ENCODE measurements at regions not wholly inside any gene's neighbourhood (a gene's known extent, or its start where the extent isn't known, plus 50 kb on each side); places are given as distances from the start of the nearest gene placed in this dataset.

GRCh38 chr3:63037116-63037515 is 161.9 kb upstream of the CADPS start:
- DNase-seq = no peak
- intact Hi-C loops (cut with DNase I) = no loop called here

GRCh38 chr3:63042833-63043232 is 167.6 kb upstream of the CADPS start:
- DNase-seq = no peak
- intact Hi-C loops (cut with DNase I) = no loop called here

- DNase-seq = peak in 2 of 10 donors; percentile 9 to 27
- intact Hi-C loops (cut with DNase I) = no loop called here
Observed at GRCh38 chr3:63043631-63044030, 168.4 kb upstream of the CADPS start.

GRCh38 chr3:63046152-63046551 is 170.9 kb upstream of the CADPS start:
- intact Hi-C loops (cut with DNase I) = no loop called here
- DNase-seq = no peak

DNA sequence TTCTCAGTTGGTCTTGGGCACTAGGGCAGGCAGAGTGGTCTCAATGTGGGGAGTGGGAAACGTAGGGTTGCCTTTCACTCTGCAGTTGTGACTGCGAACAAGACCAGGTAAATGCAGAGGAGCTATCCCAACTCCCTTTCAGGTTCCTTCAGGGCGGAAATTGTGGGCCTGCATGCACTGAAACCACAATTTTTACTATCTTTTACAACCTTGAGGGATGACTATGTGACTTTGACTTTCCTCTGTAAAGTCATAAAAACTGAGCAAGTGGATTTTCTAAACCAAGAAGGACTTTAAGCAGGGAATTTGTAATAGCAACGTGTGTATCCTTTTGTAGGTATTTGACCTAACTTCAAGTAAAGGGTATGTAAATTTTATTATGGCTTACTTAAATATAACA is 171.4 kb upstream of the CADPS start:
- intact Hi-C loops (cut with DNase I) = no loop called here
- DNase-seq = no peak

DNA sequence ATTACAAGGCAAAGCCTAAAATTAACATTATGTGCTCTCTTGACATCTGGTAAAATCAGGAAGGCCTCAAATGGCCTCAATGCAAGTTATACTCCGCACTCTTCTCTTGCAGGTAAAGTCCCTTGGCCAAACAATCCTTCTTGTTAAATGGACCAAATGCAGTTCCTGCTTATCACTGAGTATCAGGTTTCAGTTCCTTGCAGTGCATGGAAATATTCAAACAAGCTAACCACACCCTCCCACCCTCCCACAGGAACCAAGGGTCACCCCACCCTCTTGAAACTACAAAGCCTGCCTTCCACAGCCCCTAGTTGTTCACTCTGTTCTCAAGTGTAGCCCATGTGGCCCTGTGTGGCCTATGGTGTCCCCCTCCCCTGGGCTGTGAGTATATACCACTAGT is 171.9 kb upstream of the CADPS start:
- DNase-seq = no peak
- intact Hi-C loops (cut with DNase I) = no loop called here

DNA sequence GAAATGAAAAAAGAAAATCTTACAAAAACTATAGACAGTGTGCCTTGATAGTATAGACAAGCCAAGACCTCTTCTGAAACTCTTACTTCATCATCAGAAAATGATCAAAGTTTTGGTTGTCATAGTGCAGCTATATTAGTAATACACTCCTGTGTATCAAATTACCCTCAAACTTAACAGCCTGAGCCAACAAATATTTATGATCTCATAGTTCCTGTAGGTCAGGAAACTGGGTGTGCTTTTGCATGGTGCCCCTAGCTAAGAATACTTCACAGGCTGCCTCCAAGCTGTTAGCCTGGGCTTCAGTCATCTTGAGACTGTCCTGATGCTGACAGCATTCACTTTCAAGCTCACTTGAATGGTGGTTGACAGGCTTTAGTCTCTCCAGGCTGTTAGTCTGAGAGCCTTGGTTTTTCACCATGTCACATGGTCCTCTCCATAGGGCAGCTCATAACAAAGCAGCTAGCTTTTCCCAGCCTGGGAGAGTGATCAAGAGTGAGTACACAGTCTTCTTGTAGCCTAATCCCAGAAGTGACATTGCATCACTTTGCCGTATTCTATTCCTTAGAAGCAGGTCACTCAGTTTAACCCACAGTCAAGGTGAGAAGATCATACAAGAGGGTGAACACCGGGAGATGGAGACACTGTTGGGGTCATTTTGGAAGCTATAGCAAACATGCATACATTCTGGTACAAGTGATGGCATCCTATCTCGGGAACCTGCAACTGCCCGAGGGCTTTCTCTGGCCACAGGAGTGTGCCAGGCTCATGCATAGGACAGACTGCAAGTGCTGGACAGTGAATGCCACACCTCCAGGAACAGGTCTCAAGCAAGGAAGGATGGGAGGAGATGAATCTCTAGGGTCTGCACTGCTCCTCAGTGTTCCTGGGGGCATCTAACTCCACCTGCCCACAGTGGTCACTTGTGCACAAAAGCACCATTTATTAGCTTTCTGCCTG is 173.4 kb upstream of the CADPS start:
- intact Hi-C loops (cut with DNase I) = no loop called here

DNA sequence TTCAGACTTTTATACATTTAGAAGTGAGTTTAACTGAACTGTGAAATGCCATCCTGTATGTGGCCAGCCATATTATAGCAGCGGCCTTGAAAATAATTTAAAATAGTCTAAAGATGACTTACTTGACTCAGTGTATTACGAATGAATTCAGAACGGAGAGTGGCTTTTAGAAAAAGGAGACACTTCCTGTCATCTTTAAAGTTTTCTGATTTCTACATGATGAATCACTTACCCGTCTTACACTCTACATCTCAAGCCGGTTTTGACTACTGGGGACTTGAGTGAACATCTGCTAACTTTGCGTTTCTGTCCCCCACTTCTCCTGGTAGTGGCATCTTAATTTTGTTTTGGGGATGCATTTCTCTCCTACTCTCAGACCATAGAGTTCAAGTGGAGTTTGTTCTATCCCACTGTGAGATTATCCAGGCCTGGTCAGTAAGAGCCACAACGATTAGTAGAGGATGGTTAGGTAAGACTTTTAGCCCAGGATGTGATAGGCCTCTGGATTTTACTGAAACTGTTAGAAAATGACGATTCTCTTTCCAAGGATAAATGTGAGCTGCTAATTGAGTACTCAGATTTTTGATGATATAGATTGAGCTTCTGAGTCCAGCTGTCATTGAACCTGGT is 175.4 kb upstream of the CADPS start:
- intact Hi-C loops (cut with DNase I) = no loop called here
- DNase-seq = no peak

More for the DNA sequence above, 173.4 kb upstream of the CADPS start:
- no peak for DNase-seq

DNA sequence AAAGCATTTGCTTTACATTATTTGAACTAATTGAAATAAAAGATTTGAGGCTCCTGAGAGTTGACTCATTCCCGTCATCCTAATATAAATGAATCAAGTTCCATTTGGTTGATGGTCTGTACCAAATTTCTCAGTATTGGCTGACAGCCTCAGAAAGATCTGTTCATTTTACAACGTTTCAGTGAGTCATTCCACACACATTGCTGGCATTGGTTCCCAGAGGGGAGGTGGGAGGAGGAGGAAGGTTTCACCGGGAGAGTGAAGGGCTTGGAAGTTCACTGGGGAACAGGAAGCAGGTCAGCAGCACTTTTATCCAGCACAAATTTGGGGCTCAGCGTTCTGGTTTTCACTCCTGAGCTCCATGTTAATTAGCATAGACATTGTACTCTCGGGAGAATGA is 176.7 kb upstream of the CADPS start:
- intact Hi-C loops (cut with DNase I) = no loop called here
- DNase-seq = peak in 1 of 10 donors; percentile 8

GRCh38 chr3:63056932-63057331 is 181.7 kb upstream of the CADPS start:
- DNase-seq = no peak
- intact Hi-C loops (cut with DNase I) = no loop called here

- intact Hi-C loops (cut with DNase I) = no loop called here
- no peak for DNase-seq
Observed at GRCh38 chr3:63060412-63060811, 185.2 kb upstream of the CADPS start.

DNA sequence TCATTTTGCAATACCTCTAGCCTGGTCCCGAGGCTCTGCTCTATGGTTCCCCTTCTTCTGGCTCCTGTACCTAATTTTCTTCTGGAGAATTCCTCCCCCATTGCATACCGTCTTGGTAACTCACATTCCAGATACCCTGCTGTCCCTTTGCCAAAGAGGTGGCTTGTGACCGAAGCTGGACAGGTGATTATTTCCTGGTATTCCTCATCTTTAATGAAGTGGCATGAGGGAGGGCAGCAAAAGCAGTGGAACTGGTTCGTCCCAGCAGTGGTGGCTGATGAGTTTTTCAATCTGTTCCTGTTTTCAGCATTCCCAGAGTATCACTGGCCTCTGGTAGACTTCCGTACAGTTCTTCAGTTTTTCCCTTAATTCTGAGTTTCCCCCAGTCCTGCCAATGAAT is 186.2 kb upstream of the CADPS start:
- DNase-seq = no peak
- intact Hi-C loops (cut with DNase I) = no loop called here

DNA sequence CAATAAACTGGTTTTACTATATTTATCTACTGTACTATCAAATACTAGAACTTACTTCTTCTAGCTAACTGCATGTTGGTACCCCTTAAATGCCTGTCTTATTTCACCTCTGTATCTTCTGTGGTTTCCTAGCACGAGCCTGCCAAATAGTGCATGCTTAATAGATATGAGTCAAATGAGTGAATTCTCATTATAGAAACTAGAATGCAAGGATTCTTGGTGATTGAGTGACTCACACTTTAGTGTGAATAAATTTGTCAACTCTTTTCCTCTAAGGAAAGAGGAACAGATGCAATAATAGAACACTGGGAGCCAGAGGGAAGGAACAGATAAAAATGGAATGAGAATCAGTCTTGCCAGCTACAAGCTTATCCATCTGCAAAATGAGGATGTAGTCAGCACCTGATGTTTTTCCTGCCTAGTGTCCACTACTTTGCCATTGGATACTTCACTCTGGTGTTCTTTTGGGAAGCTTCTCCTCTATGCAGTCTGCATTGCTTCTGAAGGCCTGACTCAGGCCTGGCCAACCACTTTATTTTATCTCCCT is 189.1 kb upstream of the CADPS start:
- no peak for DNase-seq
- intact Hi-C loops (cut with DNase I) = no loop called here

DNA sequence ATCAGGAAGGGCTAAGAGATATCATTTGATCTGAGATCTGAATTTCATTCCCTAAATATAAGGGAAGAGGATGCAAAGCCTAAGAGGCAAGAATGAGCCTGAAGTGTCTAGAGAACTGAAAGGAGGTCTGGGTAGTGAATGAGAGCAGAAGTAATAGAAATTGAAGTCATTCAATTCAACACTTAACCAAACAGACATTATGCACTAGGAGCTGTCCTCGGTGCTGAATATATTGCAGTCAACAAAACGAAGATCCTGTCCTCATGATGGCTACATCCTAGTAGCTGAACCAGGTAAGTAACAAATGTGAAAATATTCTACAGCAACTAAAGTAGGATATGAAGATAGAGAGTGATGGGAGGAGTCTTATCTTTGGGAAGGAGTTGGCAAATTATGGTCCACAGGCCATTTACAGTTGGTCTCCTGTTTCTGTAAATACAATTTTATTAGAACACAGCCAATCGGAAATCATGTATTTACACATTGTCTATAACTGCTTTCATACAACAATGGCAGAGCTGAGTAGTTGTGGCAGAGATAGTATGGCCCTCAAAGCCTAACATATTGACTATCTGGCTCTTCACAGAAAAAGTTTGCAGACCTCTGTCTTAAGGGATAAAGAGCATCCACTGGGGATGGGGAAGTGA is 192.9 kb upstream of the CADPS start:
- DNase-seq = no peak
- intact Hi-C loops (cut with DNase I) = no loop called here

DNA sequence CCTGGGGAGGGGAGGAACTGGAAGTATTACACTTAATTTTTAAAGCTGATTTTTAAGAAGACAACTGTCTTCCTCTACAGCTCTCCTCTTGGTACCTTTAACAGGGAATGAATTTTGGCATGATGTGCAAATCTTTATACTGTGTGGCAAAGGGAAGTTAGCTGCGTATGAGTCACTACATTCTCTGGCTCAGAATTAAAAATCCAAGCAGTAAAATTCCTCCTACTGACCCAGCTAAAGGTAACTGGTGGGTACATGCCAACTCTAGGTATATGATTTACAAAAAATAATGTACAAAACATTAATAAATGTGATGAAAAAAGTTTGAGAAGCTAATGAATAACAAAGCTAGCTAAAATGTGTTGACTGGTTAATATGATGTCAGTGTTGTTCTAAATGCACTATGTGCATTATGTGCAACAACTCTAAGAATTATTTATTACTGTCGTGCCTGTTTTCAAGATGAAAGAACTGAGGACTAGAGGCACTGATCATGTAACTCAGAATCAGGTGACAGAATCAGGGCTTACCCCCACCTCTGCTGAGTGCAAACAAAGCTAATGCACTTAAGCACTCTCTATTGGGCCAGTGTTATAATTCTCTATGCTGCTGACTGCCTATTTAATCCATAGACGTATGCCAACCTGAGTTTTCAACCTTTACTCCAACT is 194.7 kb upstream of the CADPS start:
- intact Hi-C loops (cut with DNase I) = no loop called here
- DNase-seq = no peak

- intact Hi-C loops (cut with DNase I) = no loop called here
- no peak for DNase-seq
Observed at GRCh38 chr3:63070476-63070810, 195.2 kb upstream of the CADPS start.

DNA sequence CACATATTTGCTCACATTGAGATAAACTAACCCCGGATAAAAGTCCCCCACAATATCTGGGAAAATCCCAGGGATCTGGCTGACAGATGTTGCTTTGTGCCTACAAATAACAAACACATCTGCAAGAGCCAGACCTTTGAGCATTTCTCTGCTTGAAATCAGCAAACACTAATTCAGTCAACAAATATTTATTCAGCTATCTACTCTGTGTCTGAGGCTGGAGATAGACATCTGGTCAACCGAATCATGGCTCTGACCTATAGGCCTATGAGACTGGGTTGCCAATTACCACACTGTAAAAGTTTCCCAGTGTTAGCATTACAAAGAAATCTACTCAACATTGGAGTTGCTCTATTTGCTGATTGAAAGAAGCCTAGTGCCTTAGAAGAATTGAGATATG is 201.1 kb upstream of the CADPS start:
- DNase-seq = no peak
- intact Hi-C loops (cut with DNase I) = no loop called here

- DNase-seq = no peak
- intact Hi-C loops (cut with DNase I) = no loop called here
Observed at GRCh38 chr3:63086190-63086589, 191.9 kb upstream of the SYNPR start.

GRCh38 chr3:63089007-63089750 is 188.9 kb upstream of the SYNPR start:
- no peak for DNase-seq
- intact Hi-C loops (cut with DNase I) = no loop called here

GRCh38 chr3:63089751-63090132 is 188.4 kb upstream of the SYNPR start:
- intact Hi-C loops (cut with DNase I) = no loop called here
- DNase-seq = no peak

All from posterior cingulate gyrus (tissue), 11 donors.